Coronary artery (tissue), 2 donors: ENCODE measurements at regions not wholly inside any gene's neighbourhood (a gene's known extent, or its start where the extent isn't known, plus 50 kb on each side); places are given as distances from the start of the nearest gene placed in this dataset.
"Not testable (repeated sequence)": the region's sequence is repeated elsewhere in the genome, so short reads cannot be mapped to it uniquely, and the experiment has no call there.

Experiments
- DNase-seq: peaks from one replicate; pipeline ENCODE4 v3.0.0-alpha.2; 2017; ENCODE audit warnings: low spot score
- H3K27ac ChIP-seq, 2 donors: fragments of 200-600 bp; sonication (generic); one replicate each; pipeline ENCODE4 v1.5.1; 2016 to 2019
- H3K4me3 ChIP-seq: fragments of 200-600 bp; sonication (generic); 2 replicates; pipeline ENCODE4 v1.5.1; 2016; ENCODE audit warnings: mild to moderate bottlenecking, moderate library complexity
- CTCF ChIP-seq: fragments of 200-600 bp; sonication (generic); IDR thresholded peaks from one replicate; pipeline ENCODE4 v1.5.1; 2019; ENCODE audit warnings: antibody characterized with exemption

- H3K4me3 ChIP-seq, result no peak overlapping the region
These were observed 916.7 kb downstream of the PLOD2 start for GRCh38 chr3:145244327-145244726.

GRCh38 chr3:145246291-145246690 lies 914.7 kb downstream of the PLOD2 start:
- Histone ChIP-seq H3K27ac (no peak overlapping the region), H3K4me3 (no peak overlapping the region)
- no peak for DNase-seq
- TF ChIP-seq CTCF, result no peak

More at GRCh38 chr3:145244327-145244726, 916.7 kb downstream of the PLOD2 start:
- DNase-seq, result no peak
- no peak for TF ChIP-seq CTCF
- no peak overlapping the region for H3K27ac ChIP-seq

GRCh38 chr3:145248928-145249327 lies 912.1 kb downstream of the PLOD2 start:
- DNase-seq, result no peak
- no peak for TF ChIP-seq CTCF
- H3K4me3 ChIP-seq, result no peak overlapping the region
- H3K27ac ChIP-seq, result no peak overlapping the region

- no peak for TF ChIP-seq CTCF
- H3K4me3 ChIP-seq, result no peak overlapping the region
- no peak for DNase-seq
- no peak overlapping the region for H3K27ac ChIP-seq
These were observed 909.7 kb downstream of the PLOD2 start for GRCh38 chr3:145251311-145251710.

GRCh38 chr3:145257967-145258366 lies 903.0 kb downstream of the PLOD2 start:
- not testable (repeated sequence) for H3K27ac ChIP-seq, DNase-seq, H3K4me3 ChIP-seq

GRCh38 chr3:145259166-145259880 lies 901.7 kb downstream of the PLOD2 start:
- Histone ChIP-seq H3K4me3 (no peak overlapping the region), H3K27ac (no peak overlapping the region)
- TF ChIP-seq CTCF, result no peak
- no peak for DNase-seq

- H3K27ac ChIP-seq, H3K4me3 ChIP-seq, DNase-seq: not testable (repeated sequence)
These were observed 897.5 kb downstream of the PLOD2 start for GRCh38 chr3:145263458-145263857.

- H3K4me3 ChIP-seq, result no peak overlapping the region
- H3K27ac ChIP-seq, result no peak overlapping the region
- TF ChIP-seq CTCF, result no peak
- DNase-seq, result no peak
These were observed 894.6 kb downstream of the PLOD2 start for GRCh38 chr3:145266368-145266767.
